ENCODE measurements at regions not wholly inside any gene's neighbourhood (a gene's known extent, or its start where the extent isn't known, plus 50 kb on each side); places are given as distances from the start of the nearest gene placed in this dataset.

DNA sequence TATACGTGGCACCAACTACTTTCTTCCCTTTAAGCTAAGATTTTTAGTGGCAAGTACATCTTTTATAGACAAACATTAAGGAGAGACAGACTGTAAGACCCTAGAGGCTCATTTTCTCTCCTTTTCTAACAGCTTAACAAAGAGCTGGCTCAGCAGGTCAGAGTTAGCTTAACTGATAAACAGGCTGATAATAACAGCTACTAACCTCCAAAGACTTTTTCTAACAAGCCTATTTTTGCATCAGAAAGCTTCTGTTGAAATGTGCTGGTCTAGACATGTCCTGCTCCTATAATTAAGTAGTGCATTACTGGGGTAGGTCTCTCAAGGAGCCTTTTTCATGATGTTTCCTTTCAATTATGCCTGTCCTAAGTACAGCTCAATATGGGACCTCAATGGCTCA is 238.2 kb upstream of the FAM3C start:
- Histone ChIP-seq H3K27ac (no peak overlapping the region), H3K4me1 (no peaks in the 10 kb centered on the region), H3K27me3 (no peaks in the 10 kb centered on the region), H3K9me3 (no peaks in the 10 kb centered on the region), H3K36me3 (replicated peaks in 1 of 2; ENCODE audit: insufficient read depth in 1 of 2, low read depth in 2 of 2) (no peaks in the 10 kb centered on the region), H3K4me3 (no peak overlapping the region)
- DNase-seq (no peak), ATAC-seq (no peak)
- WGBS, 2 donors: 9 to 24% methylated on average over 1 of the region's 1 CpG
- intact Hi-C loops (cut with DNase I): no loop called here
- TF ChIP-seq, protein P1, sequence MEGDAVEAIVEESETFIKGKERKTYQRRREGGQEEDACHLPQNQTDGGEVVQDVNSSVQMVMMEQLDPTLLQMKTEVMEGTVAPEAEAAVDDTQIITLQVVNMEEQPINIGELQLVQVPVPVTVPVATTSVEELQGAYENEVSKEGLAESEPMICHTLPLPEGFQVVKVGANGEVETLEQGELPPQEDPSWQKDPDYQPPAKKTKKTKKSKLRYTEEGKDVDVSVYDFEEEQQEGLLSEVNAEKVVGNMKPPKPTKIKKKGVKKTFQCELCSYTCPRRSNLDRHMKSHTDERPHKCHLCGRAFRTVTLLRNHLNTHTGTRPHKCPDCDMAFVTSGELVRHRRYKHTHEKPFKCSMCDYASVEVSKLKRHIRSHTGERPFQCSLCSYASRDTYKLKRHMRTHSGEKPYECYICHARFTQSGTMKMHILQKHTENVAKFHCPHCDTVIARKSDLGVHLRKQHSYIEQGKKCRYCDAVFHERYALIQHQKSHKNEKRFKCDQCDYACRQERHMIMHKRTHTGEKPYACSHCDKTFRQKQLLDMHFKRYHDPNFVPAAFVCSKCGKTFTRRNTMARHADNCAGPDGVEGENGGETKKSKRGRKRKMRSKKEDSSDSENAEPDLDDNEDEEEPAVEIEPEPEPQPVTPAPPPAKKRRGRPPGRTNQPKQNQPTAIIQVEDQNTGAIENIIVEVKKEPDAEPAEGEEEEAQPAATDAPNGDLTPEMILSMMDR (IDR thresholded peaks at IDR 0.05): no peak
- TF ChIP-seq POLR2A (IDR thresholded peaks at IDR 0.05): no peak

DNA sequence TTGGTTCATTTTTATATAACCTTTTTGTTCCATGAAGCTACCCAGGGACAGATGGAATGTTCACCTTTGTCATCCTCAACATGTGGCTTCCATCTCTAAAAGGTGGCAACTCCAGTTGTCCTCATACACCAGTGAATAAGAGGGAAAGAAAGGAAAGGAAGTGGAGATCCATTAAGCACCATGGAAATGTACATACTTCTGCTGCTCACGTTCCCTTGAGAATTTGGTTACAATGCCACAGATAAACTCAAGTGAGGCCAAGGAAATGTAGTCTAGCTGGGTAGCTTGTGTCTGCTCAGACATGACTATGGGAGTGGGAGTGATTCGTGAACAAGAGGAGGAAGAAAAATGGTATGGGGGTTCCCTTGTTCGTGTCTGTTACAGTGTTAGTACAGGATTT is 237.1 kb upstream of the FAM3C start:
- H3K9me3 ChIP-seq: no peaks in the 10 kb centered on the region
- H3K4me3 ChIP-seq: no peak overlapping the region
- intact Hi-C loops (cut with DNase I): no loop called here
- no peak for ATAC-seq
- H3K27me3 ChIP-seq: no peaks in the 10 kb centered on the region
- DNase-seq: no peak
- TF ChIP-seq, protein P1 (IDR thresholded peaks at IDR 0.05): no peak
- TF ChIP-seq POLR2A (IDR thresholded peaks at IDR 0.05): no peak
- H3K36me3 ChIP-seq (replicated peaks in 1 of 2; ENCODE audit: insufficient read depth in 1 of 2, low read depth in 2 of 2): no peaks in the 10 kb centered on the region
- no peaks in the 10 kb centered on the region for H3K4me1 ChIP-seq
- H3K27ac ChIP-seq: no peak overlapping the region
- 58 to 73% methylated on average over 3 of the region's 3 CpGs for WGBS, 2 donors

DNA sequence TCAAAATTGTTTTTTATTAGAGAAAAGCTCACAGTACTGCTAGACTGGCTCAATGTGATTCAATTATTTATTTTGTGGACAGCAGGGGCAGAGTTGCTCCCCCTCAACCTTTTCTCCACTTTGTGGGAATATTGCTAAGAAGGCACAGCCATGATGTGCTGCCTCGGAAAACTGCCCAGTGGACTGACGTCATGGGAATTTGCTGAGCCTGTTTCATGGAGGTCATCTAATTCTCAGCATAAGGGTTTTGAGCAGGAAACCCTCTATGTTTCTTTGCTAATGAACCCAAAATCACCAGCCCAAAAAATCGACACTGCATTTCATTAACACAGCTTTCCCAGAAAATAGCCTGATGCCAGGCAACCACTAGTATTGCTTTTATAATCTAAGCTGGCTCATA is 228.8 kb upstream of the FAM3C start:
- H3K4me1 ChIP-seq: peaks cover 13% of the 10 kb centered on the region
- no peak for ATAC-seq
- no peaks in the 10 kb centered on the region for H3K27me3 ChIP-seq
- 73 to 78% methylated on average over 3 of the region's 3 CpGs for WGBS, 2 donors
- H3K4me3 ChIP-seq: no peak overlapping the region
- peak; percentile 35 to 61 (median 48) for DNase-seq
- H3K36me3 ChIP-seq (replicated peaks in 1 of 2; ENCODE audit: insufficient read depth in 1 of 2, low read depth in 2 of 2): no peaks in the 10 kb centered on the region
- H3K27ac ChIP-seq: peak overlapping the region in 1 of 4 donors; percentile 42
- TF ChIP-seq POLR2A (IDR thresholded peaks at IDR 0.05): no peak
- TF ChIP-seq, protein P1 (IDR thresholded peaks at IDR 0.05): no peak
- H3K9me3 ChIP-seq: no peaks in the 10 kb centered on the region
- intact Hi-C loops (cut with DNase I): no loop called here

DNA sequence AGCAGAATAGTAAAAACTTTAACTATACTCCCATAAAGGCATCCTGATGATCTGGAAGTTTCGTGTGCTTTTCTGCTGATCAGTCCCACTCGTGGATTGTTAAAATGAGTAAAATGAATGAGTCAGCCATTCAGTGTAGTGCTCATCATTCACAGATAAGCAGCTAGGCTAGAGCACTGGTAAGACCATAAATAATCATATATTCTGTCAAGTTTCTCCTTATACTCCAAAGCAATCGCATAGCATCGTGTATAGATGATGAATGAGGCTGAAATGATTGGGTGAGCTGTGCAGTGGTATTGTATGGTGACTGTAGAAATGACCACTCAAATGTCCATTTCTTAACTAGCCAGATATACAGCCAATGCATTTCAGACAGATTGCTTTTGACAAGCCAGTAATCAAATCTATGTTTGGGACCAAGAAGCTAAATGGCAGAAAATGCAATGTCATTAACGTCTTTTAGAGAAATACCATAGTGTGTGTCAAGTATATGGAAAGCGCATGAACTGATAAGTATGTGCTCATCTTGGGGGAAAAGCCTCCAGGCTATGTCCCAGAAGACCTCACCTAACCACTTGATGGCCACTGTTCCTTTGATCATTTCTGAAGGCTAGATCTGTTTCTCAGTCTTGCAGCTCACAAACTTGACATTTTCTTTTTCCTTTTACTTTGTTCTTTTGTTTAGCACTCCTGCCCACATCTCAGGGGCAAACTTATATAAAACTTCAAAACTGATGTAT is 227.2 kb upstream of the FAM3C start:
- no peak for ATAC-seq
- Histone ChIP-seq H3K4me1 (peaks cover 13% of the 10 kb centered on the region), H3K9me3 (no peaks in the 10 kb centered on the region), H3K4me3 (no peak overlapping the region), H3K36me3 (replicated peaks in 1 of 2; ENCODE audit: insufficient read depth in 1 of 2, low read depth in 2 of 2) (no peaks in the 10 kb centered on the region), H3K27me3 (no peaks in the 10 kb centered on the region), H3K27ac (no peak overlapping the region)
- intact Hi-C loops (cut with DNase I): no loop called here
- 75 to 83% methylated on average over 6 of the region's 6 CpGs for WGBS, 2 donors
- TF ChIP-seq, protein P1 (IDR thresholded peaks at IDR 0.05): no peak
- no peak for TF ChIP-seq POLR2A (IDR thresholded peaks at IDR 0.05)
- no peak for DNase-seq

DNA sequence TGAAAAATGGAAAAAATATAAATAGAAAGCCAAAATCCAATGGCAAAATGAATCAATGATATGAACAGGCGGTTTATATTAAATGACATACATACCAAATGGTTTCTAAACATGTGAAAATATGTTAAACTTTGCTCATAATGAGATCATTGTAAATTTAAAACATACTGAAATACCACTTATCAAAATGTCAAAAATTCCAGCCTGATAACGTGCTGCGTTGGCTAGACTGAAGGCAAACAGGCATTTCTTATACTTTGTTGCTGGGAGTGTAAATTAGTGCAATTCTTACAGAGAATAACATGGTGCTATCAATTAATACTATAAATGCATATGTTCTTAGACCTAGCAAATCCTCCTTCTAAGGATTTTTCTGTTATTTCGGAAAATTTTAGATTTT is 225.8 kb upstream of the FAM3C start:
- DNase-seq (no peak), ATAC-seq (peak; percentile 66)
- intact Hi-C loops (cut with DNase I): no loop called here
- no peak overlapping the region for H3K27ac ChIP-seq
- H3K27me3 ChIP-seq: no peaks in the 10 kb centered on the region
- no peak overlapping the region for H3K4me3 ChIP-seq
- no peak for TF ChIP-seq POLR2A (IDR thresholded peaks at IDR 0.05)
- TF ChIP-seq, protein P1 (IDR thresholded peaks at IDR 0.05): no peak
- no peaks in the 10 kb centered on the region for H3K36me3 ChIP-seq (replicated peaks in 1 of 2; ENCODE audit: insufficient read depth in 1 of 2, low read depth in 2 of 2)
- H3K9me3 ChIP-seq: no peaks in the 10 kb centered on the region
- WGBS, 2 donors: 52 to 58% methylated on average over 4 of the region's 4 CpGs
- H3K4me1 ChIP-seq: peaks cover 13% of the 10 kb centered on the region

Data from body of pancreas (tissue), 4 donors.